D721Med (cell line): ENCODE measurements at regions not wholly inside any gene's neighbourhood (a gene's known extent, or its start where the extent isn't known, plus 50 kb on each side); places are given as distances from the start of the nearest gene placed in this dataset.

Experiments
- DNase-seq: peaks from one replicate; pipeline ENCODE4 v3.0.0; 2011; ENCODE audit warnings: low spot score; ENCODE audit not compliant: insufficient read length
- FAIRE-seq: peaks from 2 replicates; lab custom pipeline; 2011; peaks lifted over from hg19 to GRCh38; lab: Jason Lieb, UNC
- TF ChIP-seq, protein P1 (sequence below): IDR thresholded peaks from 2 replicates; pipeline ENCODE4 v1.5.1; 2012; ENCODE audit warnings: mild to moderate bottlenecking, control low read depth; ENCODE audit not compliant: insufficient read depth; ENCODE audit errors: missing control alignments

DNA sequence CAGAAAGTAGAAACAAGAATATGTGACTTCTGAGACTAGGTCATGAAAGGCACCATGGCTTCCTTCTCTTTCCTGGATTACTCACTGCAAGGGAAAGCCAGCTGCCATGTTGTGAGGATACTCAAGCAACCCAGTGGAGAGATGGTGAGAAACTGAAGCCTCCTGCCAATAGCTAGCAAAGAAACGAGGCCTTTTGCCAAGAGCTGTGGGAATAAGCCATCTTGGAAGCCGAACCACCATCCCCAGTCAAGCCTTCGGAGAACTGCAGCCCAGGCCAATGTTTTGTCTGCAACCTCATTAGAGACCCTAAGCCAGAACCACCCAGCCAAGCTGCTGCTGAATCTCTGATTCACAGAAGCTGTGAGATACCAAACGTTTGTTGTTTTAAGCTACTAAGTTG is 104.7 kb upstream of the CRHR1 start:
- DNase-seq (no peak), FAIRE-seq (no peak)
- TF ChIP-seq, protein P1, sequence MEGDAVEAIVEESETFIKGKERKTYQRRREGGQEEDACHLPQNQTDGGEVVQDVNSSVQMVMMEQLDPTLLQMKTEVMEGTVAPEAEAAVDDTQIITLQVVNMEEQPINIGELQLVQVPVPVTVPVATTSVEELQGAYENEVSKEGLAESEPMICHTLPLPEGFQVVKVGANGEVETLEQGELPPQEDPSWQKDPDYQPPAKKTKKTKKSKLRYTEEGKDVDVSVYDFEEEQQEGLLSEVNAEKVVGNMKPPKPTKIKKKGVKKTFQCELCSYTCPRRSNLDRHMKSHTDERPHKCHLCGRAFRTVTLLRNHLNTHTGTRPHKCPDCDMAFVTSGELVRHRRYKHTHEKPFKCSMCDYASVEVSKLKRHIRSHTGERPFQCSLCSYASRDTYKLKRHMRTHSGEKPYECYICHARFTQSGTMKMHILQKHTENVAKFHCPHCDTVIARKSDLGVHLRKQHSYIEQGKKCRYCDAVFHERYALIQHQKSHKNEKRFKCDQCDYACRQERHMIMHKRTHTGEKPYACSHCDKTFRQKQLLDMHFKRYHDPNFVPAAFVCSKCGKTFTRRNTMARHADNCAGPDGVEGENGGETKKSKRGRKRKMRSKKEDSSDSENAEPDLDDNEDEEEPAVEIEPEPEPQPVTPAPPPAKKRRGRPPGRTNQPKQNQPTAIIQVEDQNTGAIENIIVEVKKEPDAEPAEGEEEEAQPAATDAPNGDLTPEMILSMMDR: no peak

DNA sequence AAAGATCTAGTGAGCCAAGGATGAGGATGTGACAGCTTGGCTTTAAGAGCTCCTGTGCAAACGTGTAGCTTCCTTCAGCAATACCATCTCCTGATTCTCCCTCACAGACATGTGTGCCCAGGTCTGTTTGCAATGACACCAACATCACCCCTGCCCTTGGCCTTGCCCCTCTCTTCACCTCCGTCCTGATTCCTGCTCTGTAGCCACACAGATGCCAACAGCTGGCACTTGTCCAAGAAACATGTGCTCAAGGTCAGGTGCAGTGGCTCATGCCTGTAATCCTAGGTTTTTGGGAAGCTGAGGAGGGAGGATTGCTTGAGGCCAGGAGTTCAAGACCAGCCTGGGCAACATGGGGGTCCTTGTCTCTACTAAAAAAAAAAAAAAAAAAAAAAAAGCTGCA is 103.8 kb upstream of the CRHR1 start:
- DNase-seq (no peak), FAIRE-seq (no peak)
- TF ChIP-seq, protein P1: no peak

DNA sequence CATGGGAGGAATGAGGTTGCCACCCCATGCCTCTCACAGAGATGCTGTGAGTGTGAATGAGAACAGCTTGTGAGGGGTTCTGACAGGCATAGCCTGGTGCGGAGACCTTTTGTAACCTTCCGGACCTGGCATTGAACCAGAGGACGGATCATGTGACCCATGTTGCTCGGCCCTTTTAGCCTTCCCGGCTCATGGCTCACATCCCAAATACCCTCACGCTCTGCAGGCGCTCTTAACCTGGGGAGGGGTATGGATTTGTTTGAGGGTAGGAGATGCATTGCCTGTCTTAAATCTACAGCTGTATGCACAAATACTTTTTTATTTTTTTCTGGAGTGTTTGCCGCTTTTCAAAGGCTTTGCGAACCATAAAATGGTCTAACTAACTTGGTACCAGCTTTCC is 102.4 kb upstream of the CRHR1 start:
- TF ChIP-seq, protein P1: no peak
- DNase-seq (no peak), FAIRE-seq (no peak)

DNA sequence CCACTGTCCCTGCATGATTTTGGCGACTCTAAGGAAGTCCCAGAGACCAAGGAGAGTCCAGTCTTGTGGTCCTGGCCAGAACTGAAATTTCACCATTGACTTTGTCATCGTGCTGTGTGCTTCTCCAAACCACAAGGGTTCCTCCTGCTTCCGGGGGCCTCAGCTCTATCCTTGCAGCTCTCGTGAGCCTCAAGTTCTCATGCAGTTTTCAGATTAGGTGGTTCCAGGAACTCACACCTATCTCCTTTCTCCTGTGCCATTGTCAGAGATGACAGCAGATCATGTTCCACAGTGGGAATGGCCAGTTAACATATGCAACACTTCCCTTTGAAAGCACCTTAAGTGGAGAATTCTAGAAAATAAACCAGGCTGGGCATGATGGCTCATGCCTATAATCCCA is 97.9 kb upstream of the CRHR1 start:
- FAIRE-seq: no peak
- no peak for DNase-seq
- TF ChIP-seq, protein P1: no peak

DNA sequence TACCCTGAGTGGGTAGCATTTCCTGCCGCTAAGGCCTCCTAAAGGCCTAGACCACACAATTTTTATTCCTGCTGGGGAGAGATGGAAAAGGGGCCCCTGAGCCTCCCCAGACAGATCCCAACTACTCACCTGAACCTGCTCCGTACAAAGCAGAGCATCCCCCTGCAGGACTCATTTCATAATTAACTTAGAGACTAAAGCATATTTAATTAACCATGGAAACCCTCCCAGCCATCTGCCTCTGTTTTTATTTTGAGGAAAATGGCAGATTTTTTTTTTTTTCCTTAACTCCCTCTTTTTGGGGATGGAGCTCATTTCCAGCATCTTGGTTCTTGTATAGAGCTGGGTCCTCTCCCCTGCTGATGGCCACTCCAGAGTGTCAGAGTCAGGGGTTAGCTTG is 96.5 kb upstream of the CRHR1 start:
- TF ChIP-seq, protein P1: no peak
- FAIRE-seq: no peak
- DNase-seq: no peak

DNA sequence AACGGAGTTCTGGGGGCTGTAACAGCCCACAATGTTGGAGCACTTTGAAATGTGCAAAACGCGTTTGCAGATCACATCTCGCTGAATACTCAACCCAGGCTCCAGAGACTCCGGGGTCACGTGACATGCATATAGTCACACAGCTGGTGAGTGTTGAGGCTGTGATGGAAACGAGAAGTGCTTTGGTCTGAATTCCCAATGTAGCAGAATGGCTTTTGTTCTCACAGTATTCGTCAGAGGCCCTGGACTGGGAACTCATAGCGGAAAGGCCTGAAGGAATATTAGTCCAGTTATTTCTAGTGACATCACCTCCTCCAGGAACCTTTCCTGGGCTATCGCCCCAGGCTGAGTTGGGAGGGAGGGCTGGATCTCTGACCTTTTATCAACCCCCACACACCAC is 95.8 kb upstream of the CRHR1 start:
- DNase-seq (no peak), FAIRE-seq (no peak)
- TF ChIP-seq, protein P1: no peak

DNA sequence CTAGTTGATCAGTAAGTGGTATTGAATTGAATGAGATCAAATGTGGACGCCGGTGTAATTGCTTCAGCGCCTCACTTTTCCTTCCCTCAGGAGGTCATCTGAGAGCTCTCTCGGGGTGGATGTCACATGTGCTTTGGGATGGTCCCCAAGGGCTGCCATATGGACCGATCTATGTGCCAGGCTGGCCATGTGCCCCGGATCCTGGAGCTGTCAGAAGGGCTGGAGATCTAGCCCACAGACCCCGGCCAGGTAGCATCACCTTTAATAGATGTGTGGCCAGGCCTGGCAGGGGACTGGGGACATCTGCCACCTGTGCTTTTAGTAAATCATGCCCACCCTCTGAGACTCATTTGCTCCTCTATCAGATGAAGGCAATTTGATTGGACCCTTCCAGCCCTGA is 95.3 kb upstream of the CRHR1 start:
- no peak for FAIRE-seq
- DNase-seq: no peak
- TF ChIP-seq, protein P1: no peak
